ENCODE measurements at regions not wholly inside any gene's neighbourhood (a gene's known extent, or its start where the extent isn't known, plus 50 kb on each side); places are given as distances from the start of the nearest gene placed in this dataset.

- H3K4me3 ChIP-seq (ENCODE audit: low read length): no peak overlapping the region
- no peak for DNase-seq (ENCODE audit: low read depth, low spot score)
- H3K27ac ChIP-seq (ENCODE audit: low read length): no peak overlapping the region
- no peaks in the 10 kb centered on the region for H3K4me1 ChIP-seq (ENCODE audit: control insufficient read depth, insufficient read depth, low read length)
- H3K36me3 ChIP-seq (ENCODE audit: control insufficient read depth, insufficient read depth, low read length): no peaks in the 10 kb centered on the region
- no peaks in the 10 kb centered on the region for H3K27me3 ChIP-seq (ENCODE audit: control insufficient read depth, insufficient read depth, low read length)
- H3K9me3 ChIP-seq (ENCODE audit: control insufficient read depth, insufficient read depth, low read length): no peaks in the 10 kb centered on the region
- no CpG with 5 or more reads among the region's 5 CpGs for whole genome bisulfite sequencing (ENCODE audit: insufficient coverage, insufficient read length)
Measured at GRCh38 chr10:10101106-10101505, 916.6 kb upstream of the CELF2 start.

GRCh38 chr10:10110844-10111490, 906.7 kb upstream of the CELF2 start:
- Histone ChIP-seq H3K4me1 (ENCODE audit: control insufficient read depth, insufficient read depth, low read length) (no peaks in the 10 kb centered on the region), H3K27ac (ENCODE audit: low read length) (no peak overlapping the region), H3K9me3 (ENCODE audit: control insufficient read depth, insufficient read depth, low read length) (no peaks in the 10 kb centered on the region), H3K27me3 (ENCODE audit: control insufficient read depth, insufficient read depth, low read length) (no peaks in the 10 kb centered on the region), H3K36me3 (ENCODE audit: control insufficient read depth, insufficient read depth, low read length) (no peaks in the 10 kb centered on the region), H3K4me3 (ENCODE audit: low read length) (no peak overlapping the region)
- DNase-seq (ENCODE audit: low read depth, low spot score): no peak
- no CpG with 5 or more reads among the region's 5 CpGs for WGBS (ENCODE audit: insufficient coverage, insufficient read length)

DNA sequence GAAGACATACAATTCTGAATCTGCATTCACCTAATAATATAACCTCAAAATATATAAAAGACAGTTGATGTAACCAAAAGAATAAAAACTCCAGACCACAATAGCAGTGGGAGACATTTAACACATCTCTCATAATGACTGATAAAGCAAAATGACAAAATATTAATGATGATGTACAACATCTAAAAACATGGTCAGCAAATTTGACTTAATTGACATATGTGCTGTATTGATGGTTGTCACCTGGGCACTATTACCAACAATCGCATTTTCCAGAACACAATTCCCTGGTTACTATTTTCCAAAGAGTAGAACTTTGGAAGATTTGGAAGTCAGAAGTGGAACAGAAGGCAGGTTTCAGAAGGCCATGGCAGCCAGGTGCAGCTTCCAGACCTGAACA, 899.5 kb upstream of the CELF2 start:
- no CpG with 5 or more reads among the region's 1 CpG for WGBS (ENCODE audit: insufficient coverage, insufficient read length)

GRCh38 chr10:10120671-10121070, 897.0 kb upstream of the CELF2 start:
- no peak for DNase-seq (ENCODE audit: low read depth, low spot score)
- Histone ChIP-seq H3K9me3 (ENCODE audit: control insufficient read depth, insufficient read depth, low read length) (no peaks in the 10 kb centered on the region), H3K36me3 (ENCODE audit: control insufficient read depth, insufficient read depth, low read length) (no peaks in the 10 kb centered on the region), H3K4me3 (ENCODE audit: low read length) (no peak overlapping the region), H3K27me3 (ENCODE audit: control insufficient read depth, insufficient read depth, low read length) (no peaks in the 10 kb centered on the region), H3K4me1 (ENCODE audit: control insufficient read depth, insufficient read depth, low read length) (no peaks in the 10 kb centered on the region), H3K27ac (ENCODE audit: low read length) (no peak overlapping the region)
- WGBS (ENCODE audit: insufficient coverage, insufficient read length): no CpG with 5 or more reads among the region's 3 CpGs

More for the DNA sequence above, 899.5 kb upstream of the CELF2 start:
- Histone ChIP-seq H3K27me3 (ENCODE audit: control insufficient read depth, insufficient read depth, low read length) (no peaks in the 10 kb centered on the region), H3K36me3 (ENCODE audit: control insufficient read depth, insufficient read depth, low read length) (no peaks in the 10 kb centered on the region), H3K27ac (ENCODE audit: low read length) (no peak overlapping the region), H3K9me3 (ENCODE audit: control insufficient read depth, insufficient read depth, low read length) (no peaks in the 10 kb centered on the region), H3K4me3 (ENCODE audit: low read length) (no peak overlapping the region), H3K4me1 (ENCODE audit: control insufficient read depth, insufficient read depth, low read length) (no peaks in the 10 kb centered on the region)
- DNase-seq (ENCODE audit: low read depth, low spot score): no peak

DNA sequence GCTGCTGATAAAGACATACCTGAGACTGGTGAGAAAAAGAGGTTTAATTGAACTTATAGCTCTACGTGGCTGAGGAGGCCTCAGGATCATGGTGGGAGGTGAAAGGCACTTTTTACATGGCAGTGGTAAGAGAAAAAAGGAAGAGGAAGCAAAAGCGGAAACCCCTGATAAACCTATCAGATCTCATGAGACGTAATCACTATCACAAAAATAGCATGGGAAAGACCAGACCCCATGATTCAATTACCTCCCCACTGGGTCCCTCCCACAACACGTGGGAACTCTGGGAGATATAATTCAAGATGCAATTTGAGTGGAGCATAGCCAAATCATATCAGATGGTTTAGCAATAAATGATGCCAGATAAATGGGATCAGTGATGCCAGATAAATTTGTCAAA, 892.0 kb upstream of the CELF2 start:
- no peak overlapping the region for H3K27ac ChIP-seq (ENCODE audit: low read length)
- H3K4me3 ChIP-seq (ENCODE audit: low read length): no peak overlapping the region
- H3K27me3 ChIP-seq (ENCODE audit: control insufficient read depth, insufficient read depth, low read length): no peaks in the 10 kb centered on the region
- no peaks in the 10 kb centered on the region for H3K36me3 ChIP-seq (ENCODE audit: control insufficient read depth, insufficient read depth, low read length)
- H3K9me3 ChIP-seq (ENCODE audit: control insufficient read depth, insufficient read depth, low read length): no peaks in the 10 kb centered on the region
- no peak for DNase-seq (ENCODE audit: low read depth, low spot score)
- no CpG with 5 or more reads among the region's 4 CpGs for WGBS (ENCODE audit: insufficient coverage, insufficient read length)
- H3K4me1 ChIP-seq (ENCODE audit: control insufficient read depth, insufficient read depth, low read length): no peaks in the 10 kb centered on the region

DNA sequence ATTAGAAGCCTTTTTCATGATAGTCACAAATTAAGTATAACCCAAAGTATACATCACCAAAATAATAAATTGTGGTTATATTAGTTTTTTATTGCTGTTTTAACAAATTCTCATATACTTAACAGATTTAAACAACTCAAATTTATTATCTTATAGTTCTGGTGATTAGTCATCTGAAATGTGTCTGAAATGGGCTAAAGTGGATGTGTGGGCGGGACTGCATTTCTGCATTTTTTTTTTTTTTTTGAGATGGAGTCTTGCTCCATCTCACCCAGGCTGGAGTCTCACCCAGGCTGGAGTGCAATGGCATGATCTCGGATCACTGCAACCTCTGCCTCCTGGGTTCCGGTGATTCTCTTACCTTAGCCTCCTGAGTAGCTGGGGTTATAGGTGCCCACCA, 891.5 kb upstream of the CELF2 start:
- WGBS (ENCODE audit: insufficient coverage, insufficient read length): no CpG with 5 or more reads among the region's 3 CpGs
- Histone ChIP-seq H3K27ac (ENCODE audit: low read length) (no peak overlapping the region), H3K9me3 (ENCODE audit: control insufficient read depth, insufficient read depth, low read length) (no peaks in the 10 kb centered on the region), H3K27me3 (ENCODE audit: control insufficient read depth, insufficient read depth, low read length) (no peaks in the 10 kb centered on the region), H3K4me1 (ENCODE audit: control insufficient read depth, insufficient read depth, low read length) (no peaks in the 10 kb centered on the region), H3K4me3 (ENCODE audit: low read length) (no peak overlapping the region), H3K36me3 (ENCODE audit: control insufficient read depth, insufficient read depth, low read length) (no peaks in the 10 kb centered on the region)
- no peak for DNase-seq (ENCODE audit: low read depth, low spot score)

- Histone ChIP-seq H3K4me1 (ENCODE audit: control insufficient read depth, insufficient read depth, low read length) (no peaks in the 10 kb centered on the region), H3K9me3 (ENCODE audit: control insufficient read depth, insufficient read depth, low read length) (no peaks in the 10 kb centered on the region), H3K36me3 (ENCODE audit: control insufficient read depth, insufficient read depth, low read length) (no peaks in the 10 kb centered on the region), H3K27me3 (ENCODE audit: control insufficient read depth, insufficient read depth, low read length) (no peaks in the 10 kb centered on the region), H3K27ac (ENCODE audit: low read length) (no peak overlapping the region), H3K4me3 (ENCODE audit: low read length) (no peak overlapping the region)
- DNase-seq (ENCODE audit: low read depth, low spot score): no peak
- no CpG with 5 or more reads among the region's 3 CpGs for WGBS (ENCODE audit: insufficient coverage, insufficient read length)
Measured at GRCh38 chr10:10128387-10128786, 889.3 kb upstream of the CELF2 start.

DNA sequence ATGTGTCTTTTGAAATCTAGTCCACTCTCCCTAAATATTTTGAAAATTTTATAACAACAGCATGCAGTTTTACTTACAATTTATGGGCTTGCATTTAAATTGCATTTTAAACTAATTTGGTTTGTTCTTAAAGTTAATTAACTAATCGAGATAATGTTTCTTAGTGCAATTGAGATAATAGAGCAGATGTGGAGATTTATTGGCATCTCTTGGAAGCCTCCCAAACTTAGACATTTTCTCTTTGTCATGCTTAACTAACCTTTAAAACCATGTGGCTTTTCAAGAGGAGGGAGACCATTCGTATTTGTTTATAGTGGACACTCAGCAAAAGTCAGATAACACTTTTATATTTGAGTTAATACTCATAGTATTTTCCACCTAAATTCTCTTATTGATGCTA, 887.0 kb upstream of the CELF2 start:
- H3K9me3 ChIP-seq (ENCODE audit: control insufficient read depth, insufficient read depth, low read length): no peaks in the 10 kb centered on the region

GRCh38 chr10:10132009-10132408, 885.7 kb upstream of the CELF2 start:
- Histone ChIP-seq H3K27me3 (ENCODE audit: control insufficient read depth, insufficient read depth, low read length) (no peaks in the 10 kb centered on the region), H3K36me3 (ENCODE audit: control insufficient read depth, insufficient read depth, low read length) (no peaks in the 10 kb centered on the region), H3K4me3 (ENCODE audit: low read length) (no peak overlapping the region), H3K9me3 (ENCODE audit: control insufficient read depth, insufficient read depth, low read length) (no peaks in the 10 kb centered on the region), H3K27ac (ENCODE audit: low read length) (no peak overlapping the region), H3K4me1 (ENCODE audit: control insufficient read depth, insufficient read depth, low read length) (no peaks in the 10 kb centered on the region)
- no peak for DNase-seq (ENCODE audit: low read depth, low spot score)
- WGBS (ENCODE audit: insufficient coverage, insufficient read length): no CpG with 5 or more reads among the region's 1 CpG

More for the DNA sequence above, 887.0 kb upstream of the CELF2 start:
- Histone ChIP-seq H3K36me3 (ENCODE audit: control insufficient read depth, insufficient read depth, low read length) (no peaks in the 10 kb centered on the region), H3K27me3 (ENCODE audit: control insufficient read depth, insufficient read depth, low read length) (no peaks in the 10 kb centered on the region), H3K4me1 (ENCODE audit: control insufficient read depth, insufficient read depth, low read length) (no peaks in the 10 kb centered on the region), H3K27ac (ENCODE audit: low read length) (no peak overlapping the region), H3K4me3 (ENCODE audit: low read length) (no peak overlapping the region)
- no peak for DNase-seq (ENCODE audit: low read depth, low spot score)
- no CpG with 5 or more reads among the region's 2 CpGs for WGBS (ENCODE audit: insufficient coverage, insufficient read length)

- no peak overlapping the region for H3K27ac ChIP-seq (ENCODE audit: low read length)
- no peak for DNase-seq (ENCODE audit: low read depth, low spot score)
- no peaks in the 10 kb centered on the region for H3K27me3 ChIP-seq (ENCODE audit: control insufficient read depth, insufficient read depth, low read length)
- no peak overlapping the region for H3K4me3 ChIP-seq (ENCODE audit: low read length)
- WGBS (ENCODE audit: insufficient coverage, insufficient read length): no CpG with 5 or more reads among the region's 1 CpG
- no peaks in the 10 kb centered on the region for H3K4me1 ChIP-seq (ENCODE audit: control insufficient read depth, insufficient read depth, low read length)
- no peaks in the 10 kb centered on the region for H3K9me3 ChIP-seq (ENCODE audit: control insufficient read depth, insufficient read depth, low read length)
- H3K36me3 ChIP-seq (ENCODE audit: control insufficient read depth, insufficient read depth, low read length): no peaks in the 10 kb centered on the region
Measured at GRCh38 chr10:10133281-10133680, 884.4 kb upstream of the CELF2 start.

GRCh38 chr10:10138685-10139084, 879.0 kb upstream of the CELF2 start:
- WGBS (ENCODE audit: insufficient coverage, insufficient read length): no CpG with 5 or more reads among the region's 2 CpGs
- no peak overlapping the region for H3K27ac ChIP-seq (ENCODE audit: low read length)
- no peaks in the 10 kb centered on the region for H3K4me1 ChIP-seq (ENCODE audit: control insufficient read depth, insufficient read depth, low read length)
- H3K4me3 ChIP-seq (ENCODE audit: low read length): no peak overlapping the region
- no peaks in the 10 kb centered on the region for H3K9me3 ChIP-seq (ENCODE audit: control insufficient read depth, insufficient read depth, low read length)
- H3K27me3 ChIP-seq (ENCODE audit: control insufficient read depth, insufficient read depth, low read length): no peaks in the 10 kb centered on the region
- DNase-seq (ENCODE audit: low read depth, low spot score): no peak
- H3K36me3 ChIP-seq (ENCODE audit: control insufficient read depth, insufficient read depth, low read length): no peaks in the 10 kb centered on the region

Data from iPS DF 6.9 (cell line).